ENCODE measurements at regions not wholly inside any gene's neighbourhood (a gene's known extent, or its start where the extent isn't known, plus 50 kb on each side); places are given as distances from the start of the nearest gene placed in this dataset.
A peak's percentile ranks its signal among the peaks of the same experiment; 100 is the strongest.

DNA sequence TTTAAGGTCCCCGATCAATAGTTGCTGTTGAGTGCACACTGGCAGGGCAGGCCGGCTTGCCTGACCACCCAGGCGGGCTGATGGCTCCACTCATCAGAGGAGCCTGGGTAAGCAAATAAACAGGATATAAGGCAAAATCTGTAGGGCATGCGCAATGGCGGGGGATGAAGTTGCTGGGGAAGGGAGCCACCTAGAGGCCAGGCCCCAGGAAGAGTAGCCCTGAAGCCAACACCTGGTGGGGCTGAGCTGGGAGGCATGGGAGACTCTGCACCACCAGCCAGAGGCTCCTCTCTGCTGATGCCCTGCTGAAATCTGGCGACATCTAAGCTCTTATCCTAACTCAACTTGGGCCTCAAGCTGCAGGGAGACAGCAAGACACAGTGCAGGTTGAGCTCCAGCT is 324.3 kb downstream of the ZNF536 start:
- ChIA-PET POLR2A (no interaction called here), CTCF (interaction anchor here (1.0 to 1.6 kb wide), 4 partner anchors 9 to 30 kb away, joined by 3 to 5 read pairs (median 4); no protein-coding TSS in a partner anchor)
- H3K36me3 ChIP-seq (ENCODE audit: control insufficient read depth, insufficient read depth, low read length) = no peaks in the 10 kb centered on the region
- no peak overlapping the region for H3K4me3 ChIP-seq (ENCODE audit: low read depth, low read length)
- TF ChIP-seq, protein P1, sequence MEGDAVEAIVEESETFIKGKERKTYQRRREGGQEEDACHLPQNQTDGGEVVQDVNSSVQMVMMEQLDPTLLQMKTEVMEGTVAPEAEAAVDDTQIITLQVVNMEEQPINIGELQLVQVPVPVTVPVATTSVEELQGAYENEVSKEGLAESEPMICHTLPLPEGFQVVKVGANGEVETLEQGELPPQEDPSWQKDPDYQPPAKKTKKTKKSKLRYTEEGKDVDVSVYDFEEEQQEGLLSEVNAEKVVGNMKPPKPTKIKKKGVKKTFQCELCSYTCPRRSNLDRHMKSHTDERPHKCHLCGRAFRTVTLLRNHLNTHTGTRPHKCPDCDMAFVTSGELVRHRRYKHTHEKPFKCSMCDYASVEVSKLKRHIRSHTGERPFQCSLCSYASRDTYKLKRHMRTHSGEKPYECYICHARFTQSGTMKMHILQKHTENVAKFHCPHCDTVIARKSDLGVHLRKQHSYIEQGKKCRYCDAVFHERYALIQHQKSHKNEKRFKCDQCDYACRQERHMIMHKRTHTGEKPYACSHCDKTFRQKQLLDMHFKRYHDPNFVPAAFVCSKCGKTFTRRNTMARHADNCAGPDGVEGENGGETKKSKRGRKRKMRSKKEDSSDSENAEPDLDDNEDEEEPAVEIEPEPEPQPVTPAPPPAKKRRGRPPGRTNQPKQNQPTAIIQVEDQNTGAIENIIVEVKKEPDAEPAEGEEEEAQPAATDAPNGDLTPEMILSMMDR (IDR thresholded peaks at IDR 0.05; ENCODE audit: insufficient read depth, low read depth, low read length) = peak; percentile 30; the same call in 1 of the 2 replicates
- no peak for DNase-seq (ENCODE audit: low read depth)
- H3K27me3 ChIP-seq (ENCODE audit: control insufficient read depth, insufficient read depth, low read length) = peaks cover 4% of the 10 kb centered on the region

DNA sequence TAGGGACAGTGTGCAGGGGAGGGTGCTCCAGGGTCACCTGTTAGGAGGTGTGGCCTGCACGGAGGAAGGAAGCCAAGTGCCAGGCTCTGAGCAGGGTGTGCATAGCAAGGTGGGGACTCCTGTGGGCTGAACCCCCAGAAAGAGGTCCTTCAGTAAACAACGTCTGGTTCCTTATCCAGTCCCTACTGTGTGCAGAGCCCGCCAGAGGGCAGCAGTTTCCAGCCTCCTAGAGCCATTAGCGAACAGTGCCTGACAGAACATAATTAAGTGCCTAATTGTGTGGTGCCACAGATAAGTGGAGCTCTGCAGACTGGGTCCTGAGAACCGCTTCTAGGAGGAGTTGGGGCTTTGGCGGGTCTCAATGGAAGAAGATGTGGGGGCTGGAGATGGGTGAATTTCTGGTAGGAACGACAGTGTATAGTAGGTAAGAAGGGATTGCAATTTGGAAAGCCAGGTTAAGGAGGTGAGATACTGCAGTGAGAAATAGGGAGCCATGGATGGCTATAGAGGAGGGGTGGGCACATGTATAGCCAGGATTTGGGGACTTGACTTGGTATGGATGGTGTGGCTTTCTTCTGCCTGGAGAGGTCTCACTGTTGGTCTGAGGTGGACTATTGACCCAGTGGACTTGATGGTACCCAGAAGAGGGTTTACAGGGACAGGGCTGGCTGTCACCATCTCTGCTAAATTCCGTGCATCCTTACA is 323.1 kb downstream of the ZNF536 start:
- CTCF ChIA-PET = interaction anchor here (1.0 to 2.9 kb wide), 3 partner anchors 10 to 26 kb away, joined by 3 to 16 read pairs (median 5); no protein-coding TSS in a partner anchor
- POLR2A ChIA-PET = no interaction called here
- DNase-seq (ENCODE audit: low read depth) = no peak

DNA sequence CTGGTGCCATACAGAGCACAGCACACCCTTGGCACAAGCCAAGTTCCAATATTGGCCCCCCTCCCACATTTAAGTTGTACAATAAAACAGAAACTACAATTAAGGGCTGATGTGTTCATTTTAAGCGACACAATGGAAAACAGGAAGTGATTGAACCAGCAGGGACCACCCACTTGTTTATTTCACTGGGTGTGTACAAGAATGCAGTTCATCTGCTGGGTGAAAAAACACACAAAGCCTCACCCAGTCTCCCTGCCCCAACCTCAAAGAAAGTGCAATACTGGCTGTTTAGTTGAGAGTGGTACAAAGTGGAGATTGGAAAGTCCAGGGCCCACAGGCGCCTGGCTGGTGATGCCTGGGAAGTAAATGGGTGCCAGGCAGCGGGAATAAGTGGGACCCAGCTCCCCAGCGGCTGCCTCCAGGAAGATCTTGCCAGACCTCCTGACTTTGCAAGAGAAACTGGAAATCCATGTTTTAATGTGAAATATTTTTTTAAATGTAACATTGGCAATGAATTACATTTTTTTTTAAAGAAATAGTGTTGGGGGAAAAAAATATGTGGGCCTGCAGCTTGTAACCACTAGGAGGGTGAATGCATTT is 322.1 kb downstream of the ZNF536 start:
- TF ChIP-seq, protein P1 (IDR thresholded peaks at IDR 0.05; ENCODE audit: insufficient read depth, low read depth, low read length) = no peak
- Histone ChIP-seq H3K4me3 (ENCODE audit: low read depth, low read length) (no peak overlapping the region), H3K27me3 (ENCODE audit: control insufficient read depth, insufficient read depth, low read length) (peaks cover 10% of the 10 kb centered on the region), H3K36me3 (ENCODE audit: control insufficient read depth, insufficient read depth, low read length) (no peaks in the 10 kb centered on the region)
- CTCF ChIA-PET = interaction anchor here (0.7 to 2.9 kb wide), 3 partner anchors 11 to 1093 kb away, joined by 3 to 16 read pairs (median 5); no protein-coding TSS in a partner anchor
- POLR2A ChIA-PET = no interaction called here
- no peak for DNase-seq (ENCODE audit: low read depth)

More for the DNA sequence above, 323.1 kb downstream of the ZNF536 start:
- TF ChIP-seq, protein P1 (IDR thresholded peaks at IDR 0.05; ENCODE audit: insufficient read depth, low read depth, low read length) = peak; percentile 5; the same call in 1 of the 2 replicates
- no peak overlapping the region for H3K4me3 ChIP-seq (ENCODE audit: low read depth, low read length)
- H3K27me3 ChIP-seq (ENCODE audit: control insufficient read depth, insufficient read depth, low read length) = peaks cover 10% of the 10 kb centered on the region
- H3K36me3 ChIP-seq (ENCODE audit: control insufficient read depth, insufficient read depth, low read length) = no peaks in the 10 kb centered on the region

DNA sequence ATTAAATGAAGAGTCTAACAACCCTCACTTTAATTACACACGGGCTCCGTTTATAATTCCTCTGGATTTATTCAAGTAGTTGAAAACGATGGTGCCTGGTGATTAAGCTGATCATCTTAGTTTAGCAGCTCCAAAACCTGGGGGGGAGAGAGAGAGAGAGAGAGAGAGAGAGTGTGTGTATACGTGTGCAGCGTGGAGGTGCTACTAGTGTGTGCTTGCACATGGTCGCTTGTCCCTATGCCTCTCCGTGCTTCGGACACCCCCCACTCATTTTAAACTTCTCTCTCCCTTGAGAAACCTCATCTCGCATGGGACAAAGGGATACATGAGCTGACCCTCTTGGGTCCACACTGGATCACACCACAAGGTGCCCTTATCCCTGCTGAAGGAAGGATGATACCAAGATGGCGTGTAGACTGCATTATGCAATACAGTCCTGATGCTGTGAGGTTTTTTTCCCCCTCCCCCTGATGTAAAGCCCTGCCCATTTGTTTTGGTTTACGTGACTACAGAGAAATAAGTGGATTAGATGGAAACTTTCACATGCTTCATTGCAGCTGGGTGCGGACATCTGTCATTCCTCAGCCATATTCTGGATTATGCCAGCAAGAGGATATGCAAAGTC is 320.8 kb downstream of the ZNF536 start:
- Histone ChIP-seq H3K27me3 (ENCODE audit: control insufficient read depth, insufficient read depth, low read length) (peaks cover 13% of the 10 kb centered on the region), H3K36me3 (ENCODE audit: control insufficient read depth, insufficient read depth, low read length) (no peaks in the 10 kb centered on the region), H3K4me3 (ENCODE audit: low read depth, low read length) (no peak overlapping the region)
- POLR2A ChIA-PET = no interaction called here
- no peak for DNase-seq (ENCODE audit: low read depth)
- TF ChIP-seq, protein P1 (IDR thresholded peaks at IDR 0.05; ENCODE audit: insufficient read depth, low read depth, low read length) = no peak
- CTCF ChIA-PET = interaction anchor here (2.9 kb wide), 1 partner anchor 10 kb away, joined by 16 read pairs; no protein-coding TSS in a partner anchor
